ENCODE measurements at regions not wholly inside any gene's neighbourhood (a gene's known extent, or its start where the extent isn't known, plus 50 kb on each side); places are given as distances from the start of the nearest gene placed in this dataset.

DNA sequence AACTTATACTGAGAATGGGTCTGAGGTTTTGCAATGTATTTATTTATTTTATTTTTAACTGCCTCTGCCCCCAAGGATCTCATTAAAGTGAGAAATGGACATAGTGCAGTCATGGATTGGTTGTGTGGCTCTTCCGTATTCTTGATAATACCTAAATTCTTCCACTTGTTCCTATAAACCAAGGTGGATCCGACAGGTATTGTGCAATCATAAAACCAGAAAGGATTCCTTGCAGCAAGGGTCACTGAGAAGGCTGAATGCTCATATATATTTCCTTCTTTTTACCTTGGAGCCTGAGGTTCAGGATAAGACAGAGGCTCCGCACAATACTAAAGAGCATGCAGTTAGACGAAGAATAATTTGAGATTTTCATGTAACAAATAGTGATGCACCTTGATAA, 826.0 kb upstream of the SOX11 start:
- H3K4me3 ChIP-seq (ENCODE audit: low read depth, low read length): no peak overlapping the region
- TF ChIP-seq, protein P1, sequence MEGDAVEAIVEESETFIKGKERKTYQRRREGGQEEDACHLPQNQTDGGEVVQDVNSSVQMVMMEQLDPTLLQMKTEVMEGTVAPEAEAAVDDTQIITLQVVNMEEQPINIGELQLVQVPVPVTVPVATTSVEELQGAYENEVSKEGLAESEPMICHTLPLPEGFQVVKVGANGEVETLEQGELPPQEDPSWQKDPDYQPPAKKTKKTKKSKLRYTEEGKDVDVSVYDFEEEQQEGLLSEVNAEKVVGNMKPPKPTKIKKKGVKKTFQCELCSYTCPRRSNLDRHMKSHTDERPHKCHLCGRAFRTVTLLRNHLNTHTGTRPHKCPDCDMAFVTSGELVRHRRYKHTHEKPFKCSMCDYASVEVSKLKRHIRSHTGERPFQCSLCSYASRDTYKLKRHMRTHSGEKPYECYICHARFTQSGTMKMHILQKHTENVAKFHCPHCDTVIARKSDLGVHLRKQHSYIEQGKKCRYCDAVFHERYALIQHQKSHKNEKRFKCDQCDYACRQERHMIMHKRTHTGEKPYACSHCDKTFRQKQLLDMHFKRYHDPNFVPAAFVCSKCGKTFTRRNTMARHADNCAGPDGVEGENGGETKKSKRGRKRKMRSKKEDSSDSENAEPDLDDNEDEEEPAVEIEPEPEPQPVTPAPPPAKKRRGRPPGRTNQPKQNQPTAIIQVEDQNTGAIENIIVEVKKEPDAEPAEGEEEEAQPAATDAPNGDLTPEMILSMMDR (conservative IDR thresholded peaks at IDR 0.05; ENCODE audit: low read depth, low read length): no peak
- no peak for DNase-seq (ENCODE audit: low read depth)

DNA sequence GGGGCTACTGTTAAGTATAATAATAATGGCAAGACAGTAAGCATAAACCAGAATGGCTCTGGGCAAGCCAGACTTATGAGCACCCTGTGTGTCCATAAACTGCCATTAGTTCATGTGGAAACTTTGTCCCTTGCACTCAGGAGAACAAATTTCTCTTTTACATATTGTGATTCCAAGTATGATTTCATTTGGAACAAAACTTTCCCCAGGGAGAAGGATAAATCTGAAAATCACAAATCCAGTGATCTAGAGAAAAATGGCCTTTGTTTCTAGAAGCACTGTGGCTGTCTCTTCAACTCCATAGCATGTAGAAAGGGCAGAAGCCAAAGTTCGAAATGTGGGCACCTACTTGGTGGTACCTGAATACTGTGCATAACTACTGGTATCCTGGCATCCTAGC, 823.7 kb upstream of the SOX11 start:
- TF ChIP-seq, protein P1 (conservative IDR thresholded peaks at IDR 0.05; ENCODE audit: low read depth, low read length): no peak

DNA sequence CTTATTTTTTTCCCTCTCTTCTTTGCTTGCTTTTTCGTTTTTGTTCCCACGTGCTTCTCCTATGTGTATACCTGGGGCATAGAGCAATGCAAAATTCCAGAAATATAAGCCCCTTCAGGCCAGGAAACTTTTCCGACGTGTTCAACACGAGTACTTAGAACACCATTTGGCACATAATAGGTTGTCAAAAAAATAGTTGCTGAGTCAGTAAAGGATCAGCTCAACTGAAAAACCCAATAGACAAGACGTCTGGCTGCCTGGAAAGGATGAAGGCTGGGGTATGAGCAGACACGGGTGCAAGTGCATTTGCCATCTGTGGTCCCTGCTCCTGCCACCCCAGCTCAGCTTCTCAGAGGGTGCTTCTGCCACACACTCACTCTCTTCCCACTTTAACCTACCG, 823.0 kb upstream of the SOX11 start:
- TF ChIP-seq, protein P1 (conservative IDR thresholded peaks at IDR 0.05; ENCODE audit: low read depth, low read length): no peak
- no peak for DNase-seq (ENCODE audit: low read depth)
- H3K4me3 ChIP-seq (ENCODE audit: low read depth, low read length): no peak overlapping the region

More for the DNA sequence above, 823.7 kb upstream of the SOX11 start:
- no peak overlapping the region for H3K4me3 ChIP-seq (ENCODE audit: low read depth, low read length)
- no peak for DNase-seq (ENCODE audit: low read depth)

DNA sequence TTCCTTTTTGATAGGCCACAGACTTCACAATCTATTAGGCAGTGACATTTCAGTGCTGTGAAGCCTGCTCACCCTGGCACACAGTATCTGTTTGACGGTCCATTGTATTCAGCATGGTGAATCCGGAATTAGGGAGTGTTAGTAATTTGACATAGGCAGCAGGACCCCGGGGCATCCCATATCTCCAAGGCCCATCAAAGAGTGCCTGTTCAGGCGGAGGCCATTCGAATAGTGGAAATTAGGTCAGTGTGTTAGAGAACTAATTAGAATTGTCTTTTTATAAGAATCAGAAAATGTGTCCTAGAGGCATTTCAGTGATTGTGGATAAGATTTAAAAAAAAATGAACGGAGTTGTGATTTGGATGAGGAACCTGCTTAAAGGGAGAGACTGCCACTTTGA, 818.8 kb upstream of the SOX11 start:
- no peak for DNase-seq (ENCODE audit: low read depth)
- TF ChIP-seq, protein P1 (conservative IDR thresholded peaks at IDR 0.05; ENCODE audit: low read depth, low read length): no peak
- no peak overlapping the region for H3K4me3 ChIP-seq (ENCODE audit: low read depth, low read length)

DNA sequence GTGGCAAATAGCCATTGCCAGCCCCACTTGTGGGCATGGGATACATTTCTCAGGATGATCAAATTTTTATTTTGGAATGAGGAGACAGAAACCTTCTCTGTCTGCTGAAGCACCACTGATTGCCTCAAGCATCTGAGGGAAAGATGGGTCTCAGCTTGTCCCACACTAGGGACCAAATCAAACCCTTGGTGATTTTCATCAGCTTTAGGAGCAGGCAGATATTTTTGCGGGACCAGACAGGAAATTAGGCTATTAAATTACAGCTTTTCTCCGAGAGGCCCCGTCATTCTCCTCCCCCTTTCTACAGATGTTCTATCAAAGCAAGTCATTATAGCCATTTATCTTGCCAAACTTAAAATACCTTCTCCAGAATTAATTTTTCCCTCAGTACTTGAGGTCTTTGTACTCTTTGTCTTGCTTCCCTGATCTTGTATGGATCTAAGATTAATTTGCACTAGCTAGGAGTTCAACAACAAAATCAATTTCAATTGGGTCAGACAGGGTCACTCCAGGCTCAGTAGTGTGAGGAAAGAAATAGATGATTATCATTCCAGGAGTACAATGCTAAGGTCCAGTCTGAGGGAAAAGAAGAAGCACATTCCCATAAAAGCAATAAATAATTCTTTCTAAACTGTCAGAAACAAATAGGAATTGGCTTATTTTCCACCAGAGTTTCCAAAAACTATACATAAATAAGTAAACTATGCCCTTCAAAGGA, 818.1 kb upstream of the SOX11 start:
- no peak overlapping the region for H3K4me3 ChIP-seq (ENCODE audit: low read depth, low read length)
- no peak for DNase-seq (ENCODE audit: low read depth)
- TF ChIP-seq, protein P1 (conservative IDR thresholded peaks at IDR 0.05; ENCODE audit: low read depth, low read length): no peak

DNA sequence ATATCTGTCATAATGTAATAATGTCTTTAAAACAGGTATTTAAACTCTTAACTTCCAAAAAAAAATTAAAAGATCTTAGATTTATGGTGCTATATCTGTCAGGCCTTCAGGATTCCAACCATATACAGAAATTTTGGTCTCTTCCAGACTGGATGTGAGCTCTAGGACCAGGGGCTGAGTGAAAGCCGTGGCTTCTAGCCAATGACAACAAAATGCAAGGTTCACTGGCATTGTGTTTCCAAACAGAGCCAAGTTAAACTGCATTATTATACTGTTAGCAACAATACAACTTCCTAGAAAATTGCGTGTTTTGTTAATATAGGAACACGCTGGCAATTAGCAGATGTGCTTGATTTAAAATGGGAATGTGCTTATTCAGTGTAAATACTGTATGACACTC, 809.8 kb upstream of the SOX11 start:
- peak; percentile 19 for DNase-seq (ENCODE audit: low read depth)
- TF ChIP-seq, protein P1 (conservative IDR thresholded peaks at IDR 0.05; ENCODE audit: low read depth, low read length): no peak
- H3K4me3 ChIP-seq (ENCODE audit: low read depth, low read length): no peak overlapping the region

DNA sequence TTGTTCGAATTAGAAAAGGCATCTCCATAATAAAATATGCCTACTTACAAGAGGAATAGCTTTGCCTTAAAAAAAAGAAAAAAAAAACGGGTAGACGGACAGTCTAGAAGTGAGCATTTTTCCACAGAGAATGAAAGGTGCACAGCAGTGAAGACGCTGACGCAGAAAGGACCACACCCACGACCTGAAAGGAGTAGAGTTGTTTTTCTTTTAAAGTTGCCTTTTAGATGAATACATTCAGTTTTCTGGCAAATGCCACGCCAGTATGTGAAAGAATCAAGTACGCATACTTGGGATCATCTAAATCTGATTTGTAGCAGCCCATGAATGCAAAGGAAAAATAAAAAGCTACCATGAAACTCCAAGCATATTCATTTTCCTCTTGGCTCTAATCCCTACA, 809.2 kb upstream of the SOX11 start:
- TF ChIP-seq, protein P1 (conservative IDR thresholded peaks at IDR 0.05; ENCODE audit: low read depth, low read length): no peak
- H3K4me3 ChIP-seq (ENCODE audit: low read depth, low read length): no peak overlapping the region
- DNase-seq (ENCODE audit: low read depth): no peak

All from choroid plexus epithelial cell (primary cell).